Ishikawa (cell line): ENCODE measurements at regions not wholly inside any gene's neighbourhood (a gene's known extent, or its start where the extent isn't known, plus 50 kb on each side); places are given as distances from the start of the nearest gene placed in this dataset.

Experiments used
- CEBPB ChIP-seq: IDR thresholded peaks from 2 replicates; pipeline ENCODE4 v1.6.1; 2012
- CREB1 ChIP-seq: IDR thresholded peaks from 2 replicates; pipeline ENCODE4 v1.6.1; 2012; ENCODE audit warnings: low read depth
- EGR1 ChIP-seq: IDR thresholded peaks from 2 replicates; pipeline ENCODE4 v1.6.1; 2012
- EP300 ChIP-seq: IDR thresholded peaks from 2 replicates; pipeline ENCODE4 v1.6.1; 2012; ENCODE audit warnings: borderline replicate concordance
- FOXM1 ChIP-seq: IDR thresholded peaks from 2 replicates; pipeline ENCODE4 v1.6.1; 2012; ENCODE audit warnings: low read depth, borderline replicate concordance
- NFIC ChIP-seq: IDR thresholded peaks from 2 replicates; pipeline ENCODE4 v1.6.1; 2012
- RAD21 ChIP-seq: IDR thresholded peaks from 2 replicates; pipeline ENCODE4 v1.6.1; 2012; ENCODE audit warnings: low read depth
- TAF1 ChIP-seq: IDR thresholded peaks from 2 replicates; pipeline ENCODE4 v1.6.1; 2012; ENCODE audit warnings: low read depth, mild to moderate bottlenecking
- TCF12 ChIP-seq: IDR thresholded peaks from 2 replicates; pipeline ENCODE4 v1.6.1; 2012; ENCODE audit warnings: low read depth
- TEAD4 ChIP-seq: IDR thresholded peaks from 2 replicates; pipeline ENCODE4 v1.6.1; 2012
- YY1 ChIP-seq: IDR thresholded peaks from 2 replicates; pipeline ENCODE4 v1.6.1; 2012; ENCODE audit warnings: low read depth
- ZBTB7A ChIP-seq: IDR thresholded peaks from 2 replicates; pipeline ENCODE4 v1.6.1; 2012; ENCODE audit warnings: low read depth
- TF ChIP-seq, protein P1 (sequence below): IDR thresholded peaks from 2 replicates; pipeline ENCODE4 v1.6.1; 2012
- TF ChIP-seq, protein P2 (sequence below): IDR thresholded peaks from 2 replicates; pipeline ENCODE4 v1.6.1; 2012
- TF ChIP-seq, protein P3 (sequence below): IDR thresholded peaks from 2 replicates; pipeline ENCODE4 v1.6.1; 2012; ENCODE audit warnings: low read depth, mild to moderate bottlenecking

DNA sequence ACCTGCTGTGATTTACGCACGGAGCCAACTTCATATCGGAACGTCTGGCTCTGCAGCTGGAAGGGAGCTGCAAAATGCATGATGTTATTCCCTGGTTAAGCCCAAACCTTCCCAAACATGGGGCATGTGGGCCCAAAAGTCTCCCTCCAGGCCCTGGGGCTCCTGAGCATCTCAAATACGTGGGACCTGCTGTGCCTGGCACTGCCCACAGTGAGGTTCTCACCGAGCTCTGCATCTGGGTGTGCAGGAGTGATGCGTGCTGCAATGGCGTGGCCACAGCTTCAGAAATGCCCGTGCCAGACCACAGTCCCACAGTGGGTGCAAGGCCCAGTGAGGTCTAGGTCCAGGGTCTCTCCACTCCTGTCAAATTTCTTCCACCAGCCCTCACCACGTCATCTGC, 503.3 kb downstream of the EIPR1 start:
- TF ChIP-seq, protein P1, sequence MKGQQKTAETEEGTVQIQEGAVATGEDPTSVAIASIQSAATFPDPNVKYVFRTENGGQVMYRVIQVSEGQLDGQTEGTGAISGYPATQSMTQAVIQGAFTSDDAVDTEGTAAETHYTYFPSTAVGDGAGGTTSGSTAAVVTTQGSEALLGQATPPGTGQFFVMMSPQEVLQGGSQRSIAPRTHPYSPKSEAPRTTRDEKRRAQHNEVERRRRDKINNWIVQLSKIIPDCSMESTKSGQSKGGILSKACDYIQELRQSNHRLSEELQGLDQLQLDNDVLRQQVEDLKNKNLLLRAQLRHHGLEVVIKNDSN = no peak
- TF ChIP-seq TAF1 = no peak
- no peak for TF ChIP-seq RAD21
- TF ChIP-seq, protein P2, sequence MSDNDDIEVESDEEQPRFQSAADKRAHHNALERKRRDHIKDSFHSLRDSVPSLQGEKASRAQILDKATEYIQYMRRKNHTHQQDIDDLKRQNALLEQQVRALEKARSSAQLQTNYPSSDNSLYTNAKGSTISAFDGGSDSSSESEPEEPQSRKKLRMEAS = no peak
- TF ChIP-seq CREB1 = no peak
- no peak for TF ChIP-seq EGR1
- no peak for TF ChIP-seq EP300
- no peak for TF ChIP-seq ZBTB7A
- no peak for TF ChIP-seq NFIC

DNA sequence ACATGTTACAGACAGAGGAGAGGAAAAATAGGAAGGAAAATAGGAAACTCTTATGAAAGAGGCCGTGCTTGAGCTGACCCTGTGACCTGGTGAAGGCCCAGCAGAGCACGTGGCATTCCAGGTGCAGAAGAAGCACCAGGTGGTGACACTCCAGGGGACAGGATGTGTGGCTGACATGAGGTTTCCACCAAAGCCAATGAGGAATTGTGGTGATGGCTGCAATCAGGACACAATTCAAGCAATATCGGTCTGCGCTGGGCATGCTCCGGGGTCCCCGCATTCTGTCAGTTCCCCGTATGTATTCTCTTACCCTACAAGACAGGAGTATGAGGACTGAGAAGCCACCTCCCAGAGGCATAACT, 504.2 kb downstream of the EIPR1 start:
- no peak for TF ChIP-seq TAF1
- no peak for TF ChIP-seq TEAD4
- no peak for TF ChIP-seq CEBPB
- TF ChIP-seq YY1 = no peak
- TF ChIP-seq ZBTB7A = no peak

DNA sequence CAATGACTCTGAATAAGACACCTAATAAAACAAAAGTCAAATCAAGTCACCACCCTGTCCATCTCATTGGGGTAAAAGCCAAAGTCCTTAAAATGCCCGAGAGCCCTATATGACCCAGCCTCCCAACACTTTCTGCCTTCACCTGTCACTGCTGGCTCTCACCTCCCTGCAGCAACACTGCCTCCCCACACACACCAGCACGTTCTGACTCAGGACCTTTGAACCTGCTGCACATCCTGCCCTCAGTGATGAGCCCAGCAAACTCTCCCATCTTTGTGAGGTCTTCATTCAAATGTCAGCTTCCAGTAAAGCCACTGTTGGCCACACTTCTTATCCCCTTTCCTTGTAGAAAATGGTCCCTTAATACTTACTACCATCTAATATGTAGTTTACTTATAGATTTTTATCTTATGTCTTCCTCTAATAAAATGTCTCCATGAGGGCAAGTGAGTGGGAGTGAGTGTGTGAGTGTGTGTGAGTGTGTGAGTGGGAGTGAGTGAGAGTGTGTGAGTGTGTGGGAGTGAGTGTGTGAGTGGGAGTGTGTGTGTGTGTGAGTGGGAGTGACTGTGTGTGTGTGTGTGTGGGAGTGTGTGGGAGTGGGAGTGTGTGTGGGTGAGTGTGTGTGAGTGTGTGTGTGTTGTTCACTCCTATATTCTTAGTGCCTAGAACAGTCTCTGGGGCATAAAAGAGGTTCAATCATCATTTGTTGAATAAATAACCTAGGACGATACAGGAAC, 504.7 kb downstream of the EIPR1 start:
- TF ChIP-seq EGR1 (no peak), TEAD4 (no peak), NFIC (no peak), ZBTB7A (no peak), EP300 (no peak), TCF12 (no peak), TAF1 (no peak), RAD21 (no peak), YY1 (no peak), FOXM1 (no peak), CEBPB (no peak), CREB1 (no peak)
- TF ChIP-seq, protein P3, sequence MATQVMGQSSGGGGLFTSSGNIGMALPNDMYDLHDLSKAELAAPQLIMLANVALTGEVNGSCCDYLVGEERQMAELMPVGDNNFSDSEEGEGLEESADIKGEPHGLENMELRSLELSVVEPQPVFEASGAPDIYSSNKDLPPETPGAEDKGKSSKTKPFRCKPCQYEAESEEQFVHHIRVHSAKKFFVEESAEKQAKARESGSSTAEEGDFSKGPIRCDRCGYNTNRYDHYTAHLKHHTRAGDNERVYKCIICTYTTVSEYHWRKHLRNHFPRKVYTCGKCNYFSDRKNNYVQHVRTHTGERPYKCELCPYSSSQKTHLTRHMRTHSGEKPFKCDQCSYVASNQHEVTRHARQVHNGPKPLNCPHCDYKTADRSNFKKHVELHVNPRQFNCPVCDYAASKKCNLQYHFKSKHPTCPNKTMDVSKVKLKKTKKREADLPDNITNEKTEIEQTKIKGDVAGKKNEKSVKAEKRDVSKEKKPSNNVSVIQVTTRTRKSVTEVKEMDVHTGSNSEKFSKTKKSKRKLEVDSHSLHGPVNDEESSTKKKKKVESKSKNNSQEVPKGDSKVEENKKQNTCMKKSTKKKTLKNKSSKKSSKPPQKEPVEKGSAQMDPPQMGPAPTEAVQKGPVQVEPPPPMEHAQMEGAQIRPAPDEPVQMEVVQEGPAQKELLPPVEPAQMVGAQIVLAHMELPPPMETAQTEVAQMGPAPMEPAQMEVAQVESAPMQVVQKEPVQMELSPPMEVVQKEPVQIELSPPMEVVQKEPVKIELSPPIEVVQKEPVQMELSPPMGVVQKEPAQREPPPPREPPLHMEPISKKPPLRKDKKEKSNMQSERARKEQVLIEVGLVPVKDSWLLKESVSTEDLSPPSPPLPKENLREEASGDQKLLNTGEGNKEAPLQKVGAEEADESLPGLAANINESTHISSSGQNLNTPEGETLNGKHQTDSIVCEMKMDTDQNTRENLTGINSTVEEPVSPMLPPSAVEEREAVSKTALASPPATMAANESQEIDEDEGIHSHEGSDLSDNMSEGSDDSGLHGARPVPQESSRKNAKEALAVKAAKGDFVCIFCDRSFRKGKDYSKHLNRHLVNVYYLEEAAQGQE = no peak
- TF ChIP-seq, protein P2 = no peak
- TF ChIP-seq, protein P1 = no peak

DNA sequence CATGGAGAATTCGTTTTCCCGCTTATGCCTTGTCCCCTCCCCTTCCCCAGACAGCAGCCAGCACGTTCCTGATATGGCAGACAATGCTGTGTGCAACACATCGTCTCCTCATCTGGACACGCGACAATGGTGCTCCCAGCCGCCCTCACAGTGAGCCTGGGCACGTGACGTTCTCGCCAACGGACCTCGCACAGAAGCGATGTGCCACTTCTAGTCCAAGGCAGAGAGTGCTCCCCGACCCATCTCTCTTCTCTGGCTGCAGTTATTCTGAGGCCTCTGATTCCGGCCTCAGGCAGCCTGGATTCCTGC, 505.4 kb downstream of the EIPR1 start:
- TF ChIP-seq, protein P3 = no peak
- TF ChIP-seq YY1 (no peak), FOXM1 (no peak), RAD21 (no peak), EGR1 (no peak), EP300 (no peak), CEBPB (no peak), ZBTB7A (no peak), NFIC (no peak), TCF12 (no peak), TAF1 (no peak), TEAD4 (no peak), CREB1 (no peak)
- TF ChIP-seq, protein P2 = no peak
- TF ChIP-seq, protein P1 = no peak

DNA sequence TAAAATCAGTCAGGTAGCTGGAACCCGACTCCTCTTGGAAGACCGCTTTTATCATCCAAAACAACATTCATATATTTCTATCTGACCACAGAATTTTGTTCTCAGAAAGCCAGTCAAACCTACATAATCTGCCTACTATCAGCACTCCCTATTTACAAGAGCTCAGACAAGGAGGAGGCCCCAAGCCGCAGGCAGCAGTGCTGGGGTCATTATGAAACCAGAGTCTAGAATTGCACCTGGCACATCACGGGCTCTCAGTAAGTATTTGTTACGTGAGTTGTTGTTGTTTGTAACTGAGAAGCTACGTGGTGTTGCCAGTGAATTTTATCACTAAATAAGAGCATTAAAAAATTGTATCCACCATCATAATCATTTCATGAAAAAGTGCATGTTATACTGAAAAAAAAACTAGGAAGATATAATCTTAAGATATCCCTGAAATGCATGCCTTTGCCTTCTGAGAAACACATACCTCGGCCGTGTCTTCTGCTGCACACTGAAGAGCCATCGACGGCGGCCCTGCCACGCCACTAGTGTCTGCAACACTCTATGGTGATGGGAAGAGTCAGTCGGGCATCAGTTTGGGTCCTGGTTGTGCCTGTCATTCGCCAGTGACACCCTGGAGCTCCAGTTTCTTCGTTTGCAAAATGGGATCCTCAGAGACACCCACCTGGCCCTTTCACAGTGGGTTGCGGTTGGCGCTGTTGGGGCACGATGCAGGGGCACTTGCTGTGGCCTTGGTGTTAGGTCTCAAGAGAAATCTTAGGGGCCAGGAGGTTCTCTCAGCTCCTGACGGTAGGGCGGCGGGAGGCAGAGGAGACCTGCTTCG, 505.9 kb downstream of the EIPR1 start:
- no peak for TF ChIP-seq NFIC
- no peak for TF ChIP-seq TCF12
- TF ChIP-seq, protein P3 = no peak
- no peak for TF ChIP-seq EP300
